ENCODE measurements at regions not wholly inside any gene's neighbourhood (a gene's known extent, or its start where the extent isn't known, plus 50 kb on each side); places are given as distances from the start of the nearest gene placed in this dataset.
"Not testable (repeated sequence)": the region's sequence is repeated elsewhere in the genome, so short reads cannot be mapped to it uniquely, and the experiment has no call there.

GRCh38 chr1:2851918-2852317 lies 50.4 kb upstream of the TTC34 start:
- not testable (repeated sequence) for H3K4me3 ChIP-seq (ENCODE audit: low read length); H3K4me1 ChIP-seq (ENCODE audit: control insufficient read depth, insufficient read depth, low read length); DNase-seq (ENCODE audit: low read depth, low spot score); H3K36me3 ChIP-seq (ENCODE audit: control insufficient read depth, insufficient read depth, low read length); H3K27me3 ChIP-seq (ENCODE audit: control insufficient read depth, insufficient read depth, low read length); H3K27ac ChIP-seq (ENCODE audit: low read length)
- H3K9me3 ChIP-seq (ENCODE audit: control insufficient read depth, insufficient read depth, low read length) = peaks cover 26% of the 10 kb centered on the region
- WGBS (ENCODE audit: insufficient coverage, insufficient read length) = no CpG with 5 or more reads among the region's 12 CpGs

GRCh38 chr1:2853711-2854110 lies 52.2 kb upstream of the TTC34 start:
- Histone ChIP-seq H3K27me3 (ENCODE audit: control insufficient read depth, insufficient read depth, low read length) (no peaks in the 10 kb centered on the region), H3K9me3 (ENCODE audit: control insufficient read depth, insufficient read depth, low read length) (peaks cover 38% of the 10 kb centered on the region), H3K27ac (ENCODE audit: low read length) (no peak overlapping the region), H3K4me3 (ENCODE audit: low read length) (no peak overlapping the region), H3K4me1 (ENCODE audit: control insufficient read depth, insufficient read depth, low read length) (no peaks in the 10 kb centered on the region), H3K36me3 (ENCODE audit: control insufficient read depth, insufficient read depth, low read length) (no peaks in the 10 kb centered on the region)
- no peak for DNase-seq (ENCODE audit: low read depth, low spot score)
- no CpG with 5 or more reads among the region's 9 CpGs for WGBS (ENCODE audit: insufficient coverage, insufficient read length)

- no peak for DNase-seq (ENCODE audit: low read depth, low spot score)
- peaks cover 41% of the 10 kb centered on the region for H3K9me3 ChIP-seq (ENCODE audit: control insufficient read depth, insufficient read depth, low read length)
- no peak overlapping the region for H3K4me3 ChIP-seq (ENCODE audit: low read length)
- H3K36me3 ChIP-seq (ENCODE audit: control insufficient read depth, insufficient read depth, low read length) = no peaks in the 10 kb centered on the region
- H3K27me3 ChIP-seq (ENCODE audit: control insufficient read depth, insufficient read depth, low read length) = no peaks in the 10 kb centered on the region
- no peaks in the 10 kb centered on the region for H3K4me1 ChIP-seq (ENCODE audit: control insufficient read depth, insufficient read depth, low read length)
- no CpG with 5 or more reads among the region's 13 CpGs for WGBS (ENCODE audit: insufficient coverage, insufficient read length)
- no peak overlapping the region for H3K27ac ChIP-seq (ENCODE audit: low read length)
Observed at GRCh38 chr1:2854151-2854550, 52.7 kb upstream of the TTC34 start.

- Histone ChIP-seq H3K27ac (ENCODE audit: low read length) (no peak overlapping the region), H3K27me3 (ENCODE audit: control insufficient read depth, insufficient read depth, low read length) (no peaks in the 10 kb centered on the region), H3K9me3 (ENCODE audit: control insufficient read depth, insufficient read depth, low read length) (peaks cover 40% of the 10 kb centered on the region), H3K4me3 (ENCODE audit: low read length) (no peak overlapping the region), H3K36me3 (ENCODE audit: control insufficient read depth, insufficient read depth, low read length) (no peaks in the 10 kb centered on the region; the same call in 1 of the 2 replicates), H3K4me1 (ENCODE audit: control insufficient read depth, insufficient read depth, low read length) (no peaks in the 10 kb centered on the region)
- no CpG with 5 or more reads among the region's 11 CpGs for WGBS (ENCODE audit: insufficient coverage, insufficient read length)
- DNase-seq (ENCODE audit: low read depth, low spot score) = no peak
Observed at GRCh38 chr1:2854611-2855010, 53.1 kb upstream of the TTC34 start.

GRCh38 chr1:2855206-2856065 lies 53.9 kb upstream of the TTC34 start:
- Histone ChIP-seq H3K27ac (ENCODE audit: low read length) (no peak overlapping the region), H3K27me3 (ENCODE audit: control insufficient read depth, insufficient read depth, low read length) (no peaks in the 10 kb centered on the region), H3K9me3 (ENCODE audit: control insufficient read depth, insufficient read depth, low read length) (peaks cover 42% of the 10 kb centered on the region), H3K4me3 (ENCODE audit: low read length) (no peak overlapping the region), H3K36me3 (ENCODE audit: control insufficient read depth, insufficient read depth, low read length) (no peaks in the 10 kb centered on the region; the same call in 1 of the 2 replicates), H3K4me1 (ENCODE audit: control insufficient read depth, insufficient read depth, low read length) (no peaks in the 10 kb centered on the region)
- no peak for DNase-seq (ENCODE audit: low read depth, low spot score)
- WGBS (ENCODE audit: insufficient coverage, insufficient read length) = no CpG with 5 or more reads among the region's 57 CpGs

- Histone ChIP-seq H3K27ac (ENCODE audit: low read length) (no peak overlapping the region), H3K4me1 (ENCODE audit: control insufficient read depth, insufficient read depth, low read length) (no peaks in the 10 kb centered on the region), H3K27me3 (ENCODE audit: control insufficient read depth, insufficient read depth, low read length) (no peaks in the 10 kb centered on the region), H3K4me3 (ENCODE audit: low read length) (no peak overlapping the region), H3K36me3 (ENCODE audit: control insufficient read depth, insufficient read depth, low read length) (no peaks in the 10 kb centered on the region; the same call in 1 of the 2 replicates), H3K9me3 (ENCODE audit: control insufficient read depth, insufficient read depth, low read length) (peaks cover 42% of the 10 kb centered on the region)
- no peak for DNase-seq (ENCODE audit: low read depth, low spot score)
- no CpG with 5 or more reads among the region's 13 CpGs for WGBS (ENCODE audit: insufficient coverage, insufficient read length)
Observed at GRCh38 chr1:2856066-2856390, 54.5 kb upstream of the TTC34 start.

GRCh38 chr1:2856676-2857375 lies 55.3 kb upstream of the TTC34 start:
- WGBS (ENCODE audit: insufficient coverage, insufficient read length) = no CpG with 5 or more reads among the region's 23 CpGs
- Histone ChIP-seq H3K9me3 (ENCODE audit: control insufficient read depth, insufficient read depth, low read length) (peaks cover 43% of the 10 kb centered on the region), H3K4me1 (ENCODE audit: control insufficient read depth, insufficient read depth, low read length) (no peaks in the 10 kb centered on the region), H3K4me3 (ENCODE audit: low read length) (no peak overlapping the region), H3K36me3 (ENCODE audit: control insufficient read depth, insufficient read depth, low read length) (no peaks in the 10 kb centered on the region; the same call in 1 of the 2 replicates), H3K27me3 (ENCODE audit: control insufficient read depth, insufficient read depth, low read length) (no peaks in the 10 kb centered on the region), H3K27ac (ENCODE audit: low read length) (no peak overlapping the region)
- no peak for DNase-seq (ENCODE audit: low read depth, low spot score)

GRCh38 chr1:2857521-2857920 lies 56.0 kb upstream of the TTC34 start:
- Histone ChIP-seq H3K36me3 (ENCODE audit: control insufficient read depth, insufficient read depth, low read length) (no peaks in the 10 kb centered on the region; the same call in 1 of the 2 replicates), H3K27ac (ENCODE audit: low read length) (no peak overlapping the region), H3K4me1 (ENCODE audit: control insufficient read depth, insufficient read depth, low read length) (no peaks in the 10 kb centered on the region), H3K4me3 (ENCODE audit: low read length) (no peak overlapping the region), H3K27me3 (ENCODE audit: control insufficient read depth, insufficient read depth, low read length) (no peaks in the 10 kb centered on the region), H3K9me3 (ENCODE audit: control insufficient read depth, insufficient read depth, low read length) (peaks cover 50% of the 10 kb centered on the region)
- no peak for DNase-seq (ENCODE audit: low read depth, low spot score)
- WGBS (ENCODE audit: insufficient coverage, insufficient read length) = no CpG with 5 or more reads among the region's 15 CpGs

- H3K27me3 ChIP-seq (ENCODE audit: control insufficient read depth, insufficient read depth, low read length) = no peaks in the 10 kb centered on the region
- no CpG with 5 or more reads among the region's 12 CpGs for WGBS (ENCODE audit: insufficient coverage, insufficient read length)
Observed at GRCh38 chr1:2858676-2859075, 57.2 kb upstream of the TTC34 start.

GRCh38 chr1:2859219-2859880 lies 57.9 kb upstream of the TTC34 start:
- H3K4me1 ChIP-seq (ENCODE audit: control insufficient read depth, insufficient read depth, low read length) = no peaks in the 10 kb centered on the region
- no peaks in the 10 kb centered on the region for H3K27me3 ChIP-seq (ENCODE audit: control insufficient read depth, insufficient read depth, low read length)
- no peaks in the 10 kb centered on the region; the same call in 1 of the 2 replicates for H3K36me3 ChIP-seq (ENCODE audit: control insufficient read depth, insufficient read depth, low read length)
- WGBS (ENCODE audit: insufficient coverage, insufficient read length) = no CpG with 5 or more reads among the region's 5 CpGs
- H3K4me3 ChIP-seq (ENCODE audit: low read length) = no peak overlapping the region
- H3K27ac ChIP-seq (ENCODE audit: low read length) = no peak overlapping the region
- DNase-seq (ENCODE audit: low read depth, low spot score) = no peak
- H3K9me3 ChIP-seq (ENCODE audit: control insufficient read depth, insufficient read depth, low read length) = peaks cover 51% of the 10 kb centered on the region

More at GRCh38 chr1:2858676-2859075, 57.2 kb upstream of the TTC34 start:
- peaks cover 53% of the 10 kb centered on the region for H3K9me3 ChIP-seq (ENCODE audit: control insufficient read depth, insufficient read depth, low read length)
- H3K4me1 ChIP-seq (ENCODE audit: control insufficient read depth, insufficient read depth, low read length) = no peaks in the 10 kb centered on the region
- H3K36me3 ChIP-seq (ENCODE audit: control insufficient read depth, insufficient read depth, low read length) = no peaks in the 10 kb centered on the region; the same call in 1 of the 2 replicates
- no peak overlapping the region for H3K4me3 ChIP-seq (ENCODE audit: low read length)
- DNase-seq (ENCODE audit: low read depth, low spot score) = no peak
- H3K27ac ChIP-seq (ENCODE audit: low read length) = no peak overlapping the region

Data from iPS DF 6.9 (cell line).